IMR-90 (cell line): ENCODE measurements at regions not wholly inside any gene's neighbourhood (a gene's known extent, or its start where the extent isn't known, plus 50 kb on each side); places are given as distances from the start of the nearest gene placed in this dataset.

Experiments
- BHLHE40 ChIP-seq: fragments of 150-350 bp; IDR thresholded peaks from 2 replicates; pipeline ENCODE4 v1.6.1; 2016; ENCODE audit warnings: mild to moderate bottlenecking, low read depth, low read length
- CEBPB ChIP-seq: IDR thresholded peaks from 2 replicates; pipeline ENCODE4 v1.6.1; 2012; ENCODE audit warnings: low read depth, low read length, improper control_type of control experiment
- FOS ChIP-seq: fragments of 150-350 bp; IDR thresholded peaks from 2 replicates; pipeline ENCODE4 v1.6.1; 2016; ENCODE audit warnings: low read depth, low read length
- MXI1 ChIP-seq: IDR thresholded peaks from 2 replicates; pipeline ENCODE4 v1.6.1; 2012; ENCODE audit warnings: low read depth, mild to moderate bottlenecking, low read length, moderate library complexity, borderline replicate concordance
- NFE2L2 ChIP-seq: fragments of 150-350 bp; IDR thresholded peaks from 2 replicates; pipeline ENCODE4 v1.6.1; 2016; ENCODE audit warnings: low read depth, mild to moderate bottlenecking, low read length
- POLR2A ChIP-seq: IDR thresholded peaks from 2 replicates; pipeline ENCODE4 v1.6.1; 2012; ENCODE audit warnings: mild to moderate bottlenecking, low read depth, low read length
- RAD21 ChIP-seq: IDR thresholded peaks from 2 replicates; pipeline ENCODE4 v1.6.1; 2012; ENCODE audit warnings: low read length, improper control_type of control experiment
- RCOR1 ChIP-seq: IDR thresholded peaks from 2 replicates; pipeline ENCODE4 v1.6.1; 2012; ENCODE audit warnings: mild to moderate bottlenecking, low read length, improper control_type of control experiment; ENCODE audit not compliant: insufficient replicate concordance
- RFX5 ChIP-seq: IDR thresholded peaks from 2 replicates; pipeline ENCODE4 v1.8.0; 2012; ENCODE audit warnings: low read depth, mild to moderate bottlenecking, low read length, moderate library complexity
- SMC3 ChIP-seq: fragments of 150-350 bp; IDR thresholded peaks from 2 replicates; pipeline ENCODE4 v1.6.1; 2016; ENCODE audit warnings: low read depth, mild to moderate bottlenecking, antibody characterized with exemption, low read length, moderate library complexity
- TF ChIP-seq, protein P1 (sequence below): conservative IDR thresholded peaks from 2 replicates; pipeline ENCODE4 v1.5.1; 2012; ENCODE audit warnings: mild to moderate bottlenecking, low read depth, low read length, improper control_type of control experiment
- TF ChIP-seq, protein P2 (sequence below): fragments of 150-350 bp; IDR thresholded peaks from 2 replicates; pipeline ENCODE4 v1.6.1; 2017; ENCODE audit warnings: mild to moderate bottlenecking, antibody characterized with exemption, low read length, low read depth
- TF ChIP-seq, protein P3 (sequence below): fragments of 150-350 bp; IDR thresholded peaks from 2 replicates; pipeline ENCODE4 v1.6.1; 2016; ENCODE audit warnings: low read depth, mild to moderate bottlenecking, low read length, moderate library complexity, borderline replicate concordance

DNA sequence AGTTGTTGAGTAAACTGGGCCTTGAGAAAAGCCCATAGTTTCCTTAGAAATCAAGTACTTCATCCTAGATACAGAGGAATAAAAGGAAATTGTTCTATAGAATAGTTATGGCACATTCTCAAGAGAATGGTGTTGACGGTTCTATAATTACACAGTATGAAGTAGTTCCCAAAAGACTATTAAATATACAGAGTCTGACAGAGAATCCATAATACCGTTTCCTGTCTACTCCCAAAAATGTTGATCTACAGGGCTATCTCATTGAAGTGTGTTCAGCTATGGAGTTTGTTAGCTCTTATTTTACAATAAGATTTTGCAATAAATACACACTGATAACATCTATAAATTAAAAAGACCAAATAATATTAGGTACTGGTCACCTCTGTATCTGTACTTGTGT, 799.7 kb downstream of the RPS29 start:
- TF ChIP-seq, protein P1, sequence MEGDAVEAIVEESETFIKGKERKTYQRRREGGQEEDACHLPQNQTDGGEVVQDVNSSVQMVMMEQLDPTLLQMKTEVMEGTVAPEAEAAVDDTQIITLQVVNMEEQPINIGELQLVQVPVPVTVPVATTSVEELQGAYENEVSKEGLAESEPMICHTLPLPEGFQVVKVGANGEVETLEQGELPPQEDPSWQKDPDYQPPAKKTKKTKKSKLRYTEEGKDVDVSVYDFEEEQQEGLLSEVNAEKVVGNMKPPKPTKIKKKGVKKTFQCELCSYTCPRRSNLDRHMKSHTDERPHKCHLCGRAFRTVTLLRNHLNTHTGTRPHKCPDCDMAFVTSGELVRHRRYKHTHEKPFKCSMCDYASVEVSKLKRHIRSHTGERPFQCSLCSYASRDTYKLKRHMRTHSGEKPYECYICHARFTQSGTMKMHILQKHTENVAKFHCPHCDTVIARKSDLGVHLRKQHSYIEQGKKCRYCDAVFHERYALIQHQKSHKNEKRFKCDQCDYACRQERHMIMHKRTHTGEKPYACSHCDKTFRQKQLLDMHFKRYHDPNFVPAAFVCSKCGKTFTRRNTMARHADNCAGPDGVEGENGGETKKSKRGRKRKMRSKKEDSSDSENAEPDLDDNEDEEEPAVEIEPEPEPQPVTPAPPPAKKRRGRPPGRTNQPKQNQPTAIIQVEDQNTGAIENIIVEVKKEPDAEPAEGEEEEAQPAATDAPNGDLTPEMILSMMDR, result no peak
- TF ChIP-seq CEBPB (no peak), BHLHE40 (no peak), NFE2L2 (no peak), POLR2A (no peak), RAD21 (no peak), RCOR1 (no peak), MXI1 (no peak), FOS (no peak), RFX5 (no peak), SMC3 (no peak)
- TF ChIP-seq, protein P2, sequence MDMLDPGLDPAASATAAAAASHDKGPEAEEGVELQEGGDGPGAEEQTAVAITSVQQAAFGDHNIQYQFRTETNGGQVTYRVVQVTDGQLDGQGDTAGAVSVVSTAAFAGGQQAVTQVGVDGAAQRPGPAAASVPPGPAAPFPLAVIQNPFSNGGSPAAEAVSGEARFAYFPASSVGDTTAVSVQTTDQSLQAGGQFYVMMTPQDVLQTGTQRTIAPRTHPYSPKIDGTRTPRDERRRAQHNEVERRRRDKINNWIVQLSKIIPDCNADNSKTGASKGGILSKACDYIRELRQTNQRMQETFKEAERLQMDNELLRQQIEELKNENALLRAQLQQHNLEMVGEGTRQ, result no peak
- TF ChIP-seq, protein P3, sequence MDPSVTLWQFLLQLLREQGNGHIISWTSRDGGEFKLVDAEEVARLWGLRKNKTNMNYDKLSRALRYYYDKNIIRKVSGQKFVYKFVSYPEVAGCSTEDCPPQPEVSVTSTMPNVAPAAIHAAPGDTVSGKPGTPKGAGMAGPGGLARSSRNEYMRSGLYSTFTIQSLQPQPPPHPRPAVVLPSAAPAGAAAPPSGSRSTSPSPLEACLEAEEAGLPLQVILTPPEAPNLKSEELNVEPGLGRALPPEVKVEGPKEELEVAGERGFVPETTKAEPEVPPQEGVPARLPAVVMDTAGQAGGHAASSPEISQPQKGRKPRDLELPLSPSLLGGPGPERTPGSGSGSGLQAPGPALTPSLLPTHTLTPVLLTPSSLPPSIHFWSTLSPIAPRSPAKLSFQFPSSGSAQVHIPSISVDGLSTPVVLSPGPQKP, result no peak
